Ishikawa (cell line): ENCODE measurements at regions not wholly inside any gene's neighbourhood (a gene's known extent, or its start where the extent isn't known, plus 50 kb on each side); places are given as distances from the start of the nearest gene placed in this dataset.

Experiments
- CREB1 ChIP-seq: IDR thresholded peaks from 2 replicates; pipeline ENCODE4 v1.6.1; 2012; ENCODE audit warnings: low read depth
- RAD21 ChIP-seq: IDR thresholded peaks from 2 replicates; pipeline ENCODE4 v1.6.1; 2012; ENCODE audit warnings: low read depth
- TF ChIP-seq, protein P1 (sequence below): IDR thresholded peaks from 2 replicates; pipeline ENCODE4 v1.6.1; 2012

DNA sequence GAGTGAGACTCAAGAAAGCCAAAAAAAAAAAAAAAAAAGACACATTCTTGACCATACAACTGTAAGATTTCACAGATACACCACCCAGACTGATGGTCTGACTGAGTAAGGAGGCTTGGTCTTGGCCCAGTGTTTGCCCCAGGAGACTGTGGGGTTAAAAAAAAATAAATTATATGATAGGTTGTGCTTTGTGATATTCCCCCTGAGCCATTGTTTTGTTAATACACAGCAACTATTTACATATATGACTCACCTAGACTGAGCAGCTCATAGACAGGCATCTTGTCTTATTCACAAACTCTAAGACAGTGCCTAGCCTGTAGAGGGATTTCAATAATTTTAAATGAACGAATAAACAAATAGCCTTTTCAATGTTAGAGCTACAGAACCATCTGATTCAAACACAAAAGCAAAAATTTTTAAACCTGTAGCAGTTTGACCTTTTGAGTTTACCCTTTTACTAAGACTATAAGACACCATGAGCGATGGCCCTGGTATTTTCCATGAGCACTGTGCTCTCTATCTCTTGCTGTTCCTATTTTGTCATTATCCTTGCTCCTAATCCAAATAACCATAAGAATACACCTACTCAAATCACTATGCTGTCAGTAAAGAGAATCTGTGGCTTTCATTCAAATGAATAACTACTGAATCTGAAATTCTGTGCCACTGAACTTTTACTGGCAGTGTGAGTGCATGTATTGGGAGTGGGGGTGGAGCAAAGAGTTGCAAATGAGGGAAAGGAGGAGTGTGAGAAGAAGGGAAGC is 199.4 kb upstream of the PTBP2 start:
- TF ChIP-seq CREB1, result no peak
- no peak for TF ChIP-seq RAD21
- TF ChIP-seq, protein P1, sequence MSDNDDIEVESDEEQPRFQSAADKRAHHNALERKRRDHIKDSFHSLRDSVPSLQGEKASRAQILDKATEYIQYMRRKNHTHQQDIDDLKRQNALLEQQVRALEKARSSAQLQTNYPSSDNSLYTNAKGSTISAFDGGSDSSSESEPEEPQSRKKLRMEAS, result no peak
